ENCODE measurements at regions not wholly inside any gene's neighbourhood (a gene's known extent, or its start where the extent isn't known, plus 50 kb on each side); places are given as distances from the start of the nearest gene placed in this dataset.

DNA sequence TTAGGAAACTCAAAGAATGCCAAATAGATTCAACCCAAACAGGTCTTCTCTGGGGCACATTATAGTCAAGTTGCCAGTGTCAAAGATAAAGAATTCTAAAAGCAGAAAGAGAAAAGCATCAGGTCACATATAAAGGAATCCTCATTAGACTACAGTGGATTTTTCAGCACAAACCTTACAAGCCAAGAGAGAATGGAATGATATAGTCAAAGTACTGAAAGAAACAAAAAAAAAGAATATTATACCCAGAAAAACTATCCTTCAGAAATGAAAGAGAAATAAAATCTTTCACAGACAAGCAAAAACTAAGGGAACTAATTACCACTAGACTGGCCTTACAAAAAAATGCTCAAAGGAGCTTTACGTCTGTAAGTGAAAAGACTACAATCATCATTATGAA, 65.5 kb downstream of the TBR1 start:
- no peak overlapping the region for H3K4ac ChIP-seq (ENCODE audit: low read depth, low read length)
- no peak for TF ChIP-seq MAZ (IDR thresholded peaks at IDR 0.05; ENCODE audit: borderline replicate concordance, low read depth, low read length)
- no peak for TF ChIP-seq RFX5 (IDR thresholded peaks at IDR 0.05; ENCODE audit: low read depth, low read length)
- TF ChIP-seq BHLHE40 (IDR thresholded peaks at IDR 0.05; ENCODE audit: low read depth, low read length), result no peak
- TF ChIP-seq, protein P1, sequence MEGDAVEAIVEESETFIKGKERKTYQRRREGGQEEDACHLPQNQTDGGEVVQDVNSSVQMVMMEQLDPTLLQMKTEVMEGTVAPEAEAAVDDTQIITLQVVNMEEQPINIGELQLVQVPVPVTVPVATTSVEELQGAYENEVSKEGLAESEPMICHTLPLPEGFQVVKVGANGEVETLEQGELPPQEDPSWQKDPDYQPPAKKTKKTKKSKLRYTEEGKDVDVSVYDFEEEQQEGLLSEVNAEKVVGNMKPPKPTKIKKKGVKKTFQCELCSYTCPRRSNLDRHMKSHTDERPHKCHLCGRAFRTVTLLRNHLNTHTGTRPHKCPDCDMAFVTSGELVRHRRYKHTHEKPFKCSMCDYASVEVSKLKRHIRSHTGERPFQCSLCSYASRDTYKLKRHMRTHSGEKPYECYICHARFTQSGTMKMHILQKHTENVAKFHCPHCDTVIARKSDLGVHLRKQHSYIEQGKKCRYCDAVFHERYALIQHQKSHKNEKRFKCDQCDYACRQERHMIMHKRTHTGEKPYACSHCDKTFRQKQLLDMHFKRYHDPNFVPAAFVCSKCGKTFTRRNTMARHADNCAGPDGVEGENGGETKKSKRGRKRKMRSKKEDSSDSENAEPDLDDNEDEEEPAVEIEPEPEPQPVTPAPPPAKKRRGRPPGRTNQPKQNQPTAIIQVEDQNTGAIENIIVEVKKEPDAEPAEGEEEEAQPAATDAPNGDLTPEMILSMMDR (conservative IDR thresholded peaks at IDR 0.05; ENCODE audit: low read depth, low read length), result no peak
- TF ChIP-seq MXI1 (IDR thresholded peaks at IDR 0.05; ENCODE audit: borderline replicate concordance, low read depth, low read length), result no peak
- TF ChIP-seq RCOR1 (IDR thresholded peaks at IDR 0.05; ENCODE audit: insufficient replicate concordance, low read length), result no peak
- TF ChIP-seq POLR2A (IDR thresholded peaks at IDR 0.05; ENCODE audit: low read depth, low read length), result no peak
- no peak for TF ChIP-seq FOS (IDR thresholded peaks at IDR 0.05; ENCODE audit: low read depth, low read length)
- TF ChIP-seq CEBPB (IDR thresholded peaks at IDR 0.05; ENCODE audit: low read depth, low read length), result no peak
- WGBS, 2 experiments (ENCODE audit: extremely low coverage in 2 of 2, insufficient read length in 1 of 2), result no CpG with 5 or more reads among the region's 1 CpG
- no peak overlapping the region for H4K91ac ChIP-seq (ENCODE audit: insufficient read depth, low read depth, low read length)
- H3K56ac ChIP-seq (ENCODE audit: extremely low read depth, insufficient read depth, low read length), result no peak overlapping the region
- intact Hi-C loops (cut with micrococcal nuclease), result no loop called here
- H2AK9ac ChIP-seq (replicated peaks; ENCODE audit: low read depth, low read length, poor library complexity), result no peak overlapping the region
- no peak overlapping the region for H2BK120ac ChIP-seq (ENCODE audit: low read depth, low read length)
- no peak overlapping the region for H2BK20ac ChIP-seq (ENCODE audit: low read depth, low read length)
- H3K27me3 ChIP-seq (ENCODE audit: control insufficient read depth, insufficient read depth, low read length), result no peaks in the 10 kb centered on the region
- DNase-seq, result no peak
- H2AK5ac ChIP-seq (ENCODE audit: low read depth, low read length), result no peak overlapping the region
- no peaks in the 10 kb centered on the region for H3K4me1 ChIP-seq (ENCODE audit: control insufficient read depth, insufficient read depth, low read length)
- no TSS peak for BruUV-seq (replicated peaks)
- no peak overlapping the region for H3K23ac ChIP-seq (ENCODE audit: low read depth, low read length)
- no peaks in the 10 kb centered on the region for H3K79me1 ChIP-seq (ENCODE audit: low read depth in 1 of 2, low read length in 2 of 2)
- H2BK15ac ChIP-seq (ENCODE audit: low read depth, low read length), result no peak overlapping the region
- no peak overlapping the region for H4K8ac ChIP-seq (ENCODE audit: low read depth in 2 of 2, low read length in 2 of 2)
- no peaks in the 10 kb centered on the region for H3K36me3 ChIP-seq (ENCODE audit: control insufficient read depth, insufficient read depth, low read length)
- H3K27ac ChIP-seq (ENCODE audit: insufficient read depth, low read length), result no peak overlapping the region
- no peak overlapping the region for H3K9ac ChIP-seq (ENCODE audit: low read depth, low read length)
- CTCF ChIA-PET, result interaction anchor here (0.7 kb wide), 1 partner anchor 913 kb away, joined by 5 read pairs; no protein-coding TSS in a partner anchor
- H4K5ac ChIP-seq (ENCODE audit: low read depth, low read length), result no peak overlapping the region
- H3K9me1 ChIP-seq (ENCODE audit: insufficient read depth, low read length), result no peaks in the 10 kb centered on the region
- H2AFZ ChIP-seq (replicated peaks; ENCODE audit: low read length, poor library complexity), result no peak overlapping the region
- no peaks in the 10 kb centered on the region for H4K20me1 ChIP-seq (ENCODE audit: insufficient read depth, low read length)
- H3K14ac ChIP-seq (replicated peaks; ENCODE audit: low read depth, low read length), result no peak overlapping the region
- H3K4me3 ChIP-seq (ENCODE audit: insufficient read depth, low read depth, low read length), result no peak overlapping the region
- in situ Hi-C loops (cut with MboI; ENCODE audit: low sequenced_read_pairs), result no loop called here
- no peak overlapping the region for H2BK5ac ChIP-seq (ENCODE audit: low read depth, low read length, poor library complexity, severe bottlenecking)
- no peak overlapping the region for H3K18ac ChIP-seq (ENCODE audit: low read depth, low read length)
- POLR2A ChIA-PET (ENCODE audit: unreplicated experiment), result no interaction called here
- no peak overlapping the region for H3K4me2 ChIP-seq (ENCODE audit: low read depth, low read length)
- no peaks in the 10 kb centered on the region; the same call in 1 of the 2 replicates for H3K9me3 ChIP-seq (ENCODE audit: control insufficient read depth, insufficient read depth, low read length)
- dilution Hi-C loops (cut with HindIII; ENCODE audit: low sequenced_read_pairs, unreplicated experiment), result no loop called here
- ATAC-seq (ENCODE audit: low read depth), result no peak
